Suprapubic skin (tissue), 4 donors: ENCODE measurements at regions not wholly inside any gene's neighbourhood (a gene's known extent, or its start where the extent isn't known, plus 50 kb on each side); places are given as distances from the start of the nearest gene placed in this dataset.

Experiments used
- DNase-seq, 2 donors: peaks; one replicate each; pipeline ENCODE4 v3.0.0-alpha.2; 2019; ENCODE audit warnings: low spot score in 2 of 2
- H3K27ac ChIP-seq: fragments of 200-600 bp; sonication (generic); one replicate; pipeline ENCODE4 v1.5.1; 2019
- H3K27me3 ChIP-seq: fragments of 200-600 bp; sonication (generic); one replicate; pipeline ENCODE4 v1.5.1; 2019
- H3K36me3 ChIP-seq: fragments of 200-600 bp; sonication (generic); one replicate; pipeline ENCODE4 v1.5.1; 2019
- H3K4me1 ChIP-seq: fragments of 200-600 bp; sonication (generic); one replicate; pipeline ENCODE4 v1.5.1; 2019
- H3K4me3 ChIP-seq: fragments of 200-600 bp; sonication (generic); one replicate; pipeline ENCODE4 v1.5.1; 2019; ENCODE audit warnings: mild to moderate bottlenecking
- H3K9me3 ChIP-seq: fragments of 200-600 bp; sonication (generic); one replicate; pipeline ENCODE4 v1.5.1; 2019
- CTCF ChIP-seq, 2 donors: fragments of 200-600 bp in 1 of 2; fragments of 450-650 bp in 1 of 2; sonication (generic) in 1 of 2; IDR thresholded peaks; one replicate each; pipeline ENCODE4 v1.5.1; 2016 to 2019; ENCODE audit warnings: antibody characterized with exemption in 2 of 2, mild to moderate bottlenecking in 1 of 2, moderate library complexity in 1 of 2
- EP300 ChIP-seq: sonication (generic); formaldehyde crosslinking; IDR thresholded peaks from one replicate; pipeline ENCODE4 v1.6.1; 2017; ENCODE audit warnings: antibody characterized with exemption
- POLR2A ChIP-seq, 2 donors: fragments of 450-650 bp; IDR thresholded peaks; one replicate each; pipeline ENCODE4 v1.6.1; 2017; ENCODE audit warnings: antibody characterized with exemption in 2 of 2, mild to moderate bottlenecking in 2 of 2, moderate library complexity in 2 of 2
- POLR2AphosphoS5 ChIP-seq, 3 donors: sonication (generic); formaldehyde crosslinking; IDR thresholded peaks; one replicate each; pipeline ENCODE4 v1.6.1; 2017; ENCODE audit warnings: antibody characterized with exemption in 3 of 3
- WGBS: methylation state at CpG from one replicate; pipeline ENCODE4 v1.1.5; 2018; 5-methylcytosine and 5-hydroxymethylcytosine counted together

- TF ChIP-seq EP300 = no peak
- no peak overlapping the region for H3K4me3 ChIP-seq
- WGBS = 69% methylated on average over 9 of the region's 9 CpGs
- no peaks in the 10 kb centered on the region for H3K36me3 ChIP-seq
- no peak overlapping the region for H3K27ac ChIP-seq
- no peaks in the 10 kb centered on the region for H3K9me3 ChIP-seq
- DNase-seq = no peak
- H3K27me3 ChIP-seq = no peaks in the 10 kb centered on the region
- no peaks in the 10 kb centered on the region for H3K4me1 ChIP-seq
Measured at GRCh38 chr11:130636722-130637464, 188.4 kb downstream of the ADAMTS15 start.

- Histone ChIP-seq H3K9me3 (no peaks in the 10 kb centered on the region), H3K27me3 (no peaks in the 10 kb centered on the region), H3K4me1 (no peaks in the 10 kb centered on the region), H3K36me3 (no peaks in the 10 kb centered on the region), H3K27ac (no peak overlapping the region), H3K4me3 (no peak overlapping the region)
- no peak for DNase-seq
- WGBS = 94% methylated on average over 7 of the region's 7 CpGs
- TF ChIP-seq EP300 (no peak), POLR2A (IDR thresholded peaks at IDR 0.05) (no peak), CTCF (IDR thresholded peaks at IDR 0.05) (no peak)
Measured at GRCh38 chr11:130637566-130637965, 189.1 kb downstream of the ADAMTS15 start.

- DNase-seq = no peak
- no peaks in the 10 kb centered on the region for H3K9me3 ChIP-seq
- H3K4me1 ChIP-seq = no peaks in the 10 kb centered on the region
- H3K27me3 ChIP-seq = no peaks in the 10 kb centered on the region
- TF ChIP-seq EP300 (no peak), POLR2A (IDR thresholded peaks at IDR 0.05) (no peak), POLR2AphosphoS5 (IDR thresholded peaks at IDR 0.05) (no peak), CTCF (IDR thresholded peaks at IDR 0.05) (no peak)
- no peak overlapping the region for H3K4me3 ChIP-seq
- no peaks in the 10 kb centered on the region for H3K36me3 ChIP-seq
- H3K27ac ChIP-seq = no peak overlapping the region
- 85% methylated on average over 5 of the region's 5 CpGs for WGBS
Measured at GRCh38 chr11:130638033-130638432, 189.6 kb downstream of the ADAMTS15 start.

GRCh38 chr11:130638624-130639023 lies 190.2 kb downstream of the ADAMTS15 start:
- Histone ChIP-seq H3K36me3 (no peaks in the 10 kb centered on the region), H3K27ac (no peak overlapping the region), H3K4me3 (no peak overlapping the region), H3K9me3 (no peaks in the 10 kb centered on the region), H3K27me3 (no peaks in the 10 kb centered on the region), H3K4me1 (no peaks in the 10 kb centered on the region)
- 88% methylated on average over 3 of the region's 3 CpGs for WGBS
- no peak for TF ChIP-seq POLR2A (IDR thresholded peaks at IDR 0.05)
- TF ChIP-seq POLR2AphosphoS5 (IDR thresholded peaks at IDR 0.05) = no peak
- TF ChIP-seq EP300 = no peak
- no peak for TF ChIP-seq CTCF (IDR thresholded peaks at IDR 0.05)
- no peak for DNase-seq

- no peak for DNase-seq
- no peak for TF ChIP-seq POLR2AphosphoS5 (IDR thresholded peaks at IDR 0.05)
- no peak for TF ChIP-seq EP300
- TF ChIP-seq POLR2A (IDR thresholded peaks at IDR 0.05) = no peak
- no peak for TF ChIP-seq CTCF (IDR thresholded peaks at IDR 0.05)
Measured at GRCh38 chr11:130639369-130639768, 190.9 kb downstream of the ADAMTS15 start.

GRCh38 chr11:130640526-130640925 lies 192.1 kb downstream of the ADAMTS15 start:
- Histone ChIP-seq H3K9me3 (no peaks in the 10 kb centered on the region), H3K27me3 (no peaks in the 10 kb centered on the region), H3K36me3 (no peaks in the 10 kb centered on the region), H3K4me1 (peaks cover 6% of the 10 kb centered on the region), H3K27ac (no peak overlapping the region), H3K4me3 (no peak overlapping the region)
- no peak for TF ChIP-seq CTCF (IDR thresholded peaks at IDR 0.05)
- TF ChIP-seq EP300 = no peak
- no peak for TF ChIP-seq POLR2A (IDR thresholded peaks at IDR 0.05)
- no peak for TF ChIP-seq POLR2AphosphoS5 (IDR thresholded peaks at IDR 0.05)
- DNase-seq = no peak
- 93% methylated on average over 7 of the region's 7 CpGs for WGBS

More at GRCh38 chr11:130639369-130639768, 190.9 kb downstream of the ADAMTS15 start:
- Histone ChIP-seq H3K36me3 (no peaks in the 10 kb centered on the region), H3K9me3 (no peaks in the 10 kb centered on the region), H3K27me3 (no peaks in the 10 kb centered on the region), H3K27ac (no peak overlapping the region), H3K4me1 (peaks cover 6% of the 10 kb centered on the region), H3K4me3 (no peak overlapping the region)
- WGBS = 95% methylated on average over 2 of the region's 2 CpGs
